GM12878 (cell line): ENCODE measurements at regions not wholly inside any gene's neighbourhood (a gene's known extent, or its start where the extent isn't known, plus 50 kb on each side); places are given as distances from the start of the nearest gene placed in this dataset.

ENCODE experiments used
- EP300 ChIP-seq, 2 experiments: fragments of 150-350 bp in 1 of 2; IDR thresholded peaks; 2 replicates each; pipeline ENCODE4 v1.6.1; 2011 to 2012; ENCODE audit warnings: low read depth in 2 of 2, low read length in 2 of 2, borderline replicate concordance in 1 of 2, improper control_type of control experiment in 1 of 2, inconsistent platforms in 1 of 2; ENCODE audit not compliant: control insufficient read depth in 1 of 2
- MXI1 ChIP-seq: fragments of 150-350 bp; IDR thresholded peaks from 2 replicates; pipeline ENCODE4 v1.6.1; 2011; ENCODE audit warnings: low read depth, mild to moderate bottlenecking, inconsistent platforms, low read length, improper control_type of control experiment
- NRF1 ChIP-seq: conservative IDR thresholded peaks from 2 replicates; pipeline ENCODE4 v1.6.1; 2011; ENCODE audit warnings: mild to moderate bottlenecking, low read depth, low read length, improper control_type of control experiment
- POLR2A ChIP-seq: IDR thresholded peaks from 2 replicates; pipeline ENCODE4 v1.6.1; 2011; ENCODE audit warnings: low read depth, mild to moderate bottlenecking, low read length
- RCOR1 ChIP-seq: conservative IDR thresholded peaks from 2 replicates; pipeline ENCODE4 v1.6.1; 2012; ENCODE audit warnings: low read depth, low read length, improper control_type of control experiment
- SRF ChIP-seq, 2 experiments: IDR thresholded peaks; 2 replicates each; pipeline ENCODE4 v1.6.1; 2011; ENCODE audit warnings: low read depth in 2 of 2, low read length in 2 of 2, mild to moderate bottlenecking in 1 of 2, moderate library complexity in 1 of 2
- TF ChIP-seq, protein P1 (sequence below), 3 experiments: IDR thresholded peaks in 2 of 3; conservative IDR thresholded peaks in 1 of 3; 2 replicates each; pipeline ENCODE4 v1.5.1; 2011; ENCODE audit warnings: low read depth in 3 of 3, low read length in 3 of 3, mild to moderate bottlenecking in 3 of 3, control low read depth in 2 of 3, moderate library complexity in 2 of 3, inconsistent platforms in 1 of 3, mixed read lengths in 1 of 3; ENCODE audit not compliant: control insufficient read depth in 2 of 3, insufficient read depth in 1 of 3; ENCODE audit errors: extremely low read depth in 1 of 3

DNA sequence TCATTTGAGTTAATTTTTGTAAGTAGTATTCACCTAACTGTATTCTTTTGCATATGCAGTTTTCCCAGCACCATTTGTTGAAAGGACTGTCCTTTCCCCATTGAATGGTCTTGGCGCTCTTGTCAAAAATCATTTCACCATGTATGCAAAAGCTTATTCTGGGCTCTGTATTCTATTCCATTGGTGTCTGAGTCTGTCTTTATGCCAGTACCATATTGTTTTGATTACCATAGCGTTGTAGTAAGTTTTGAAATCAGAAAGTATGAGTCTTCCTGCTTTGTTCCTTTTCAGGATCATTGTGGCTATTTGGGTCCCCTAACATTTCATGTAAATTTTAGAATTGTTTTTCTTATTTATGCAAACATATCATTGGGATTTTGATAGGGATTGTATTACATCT, 508.7 kb upstream of the RGS6 start:
- TF ChIP-seq, protein P1, sequence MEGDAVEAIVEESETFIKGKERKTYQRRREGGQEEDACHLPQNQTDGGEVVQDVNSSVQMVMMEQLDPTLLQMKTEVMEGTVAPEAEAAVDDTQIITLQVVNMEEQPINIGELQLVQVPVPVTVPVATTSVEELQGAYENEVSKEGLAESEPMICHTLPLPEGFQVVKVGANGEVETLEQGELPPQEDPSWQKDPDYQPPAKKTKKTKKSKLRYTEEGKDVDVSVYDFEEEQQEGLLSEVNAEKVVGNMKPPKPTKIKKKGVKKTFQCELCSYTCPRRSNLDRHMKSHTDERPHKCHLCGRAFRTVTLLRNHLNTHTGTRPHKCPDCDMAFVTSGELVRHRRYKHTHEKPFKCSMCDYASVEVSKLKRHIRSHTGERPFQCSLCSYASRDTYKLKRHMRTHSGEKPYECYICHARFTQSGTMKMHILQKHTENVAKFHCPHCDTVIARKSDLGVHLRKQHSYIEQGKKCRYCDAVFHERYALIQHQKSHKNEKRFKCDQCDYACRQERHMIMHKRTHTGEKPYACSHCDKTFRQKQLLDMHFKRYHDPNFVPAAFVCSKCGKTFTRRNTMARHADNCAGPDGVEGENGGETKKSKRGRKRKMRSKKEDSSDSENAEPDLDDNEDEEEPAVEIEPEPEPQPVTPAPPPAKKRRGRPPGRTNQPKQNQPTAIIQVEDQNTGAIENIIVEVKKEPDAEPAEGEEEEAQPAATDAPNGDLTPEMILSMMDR (IDR thresholded peaks at IDR 0.05 in 2 of 3, conservative IDR thresholded peaks at IDR 0.05 in 1 of 3; ENCODE audit: control insufficient read depth in 2 of 3, extremely low read depth in 1 of 3, insufficient read depth in 1 of 3, low read depth in 3 of 3, low read length in 3 of 3) = no peak
- no peak for TF ChIP-seq POLR2A
- TF ChIP-seq NRF1 = no peak
- no peak for TF ChIP-seq RCOR1
- no peak for TF ChIP-seq EP300 (IDR thresholded peaks at IDR 0.05; ENCODE audit: borderline replicate concordance in 1 of 2, control insufficient read depth in 1 of 2, low read depth in 2 of 2, low read length in 2 of 2)
- no peak for TF ChIP-seq SRF (IDR thresholded peaks at IDR 0.05; ENCODE audit: low read depth in 2 of 2, low read length in 2 of 2)
- TF ChIP-seq MXI1 = no peak
